GM12878 (cell line): ENCODE measurements at regions not wholly inside any gene's neighbourhood (a gene's known extent, or its start where the extent isn't known, plus 50 kb on each side); places are given as distances from the start of the nearest gene placed in this dataset.

Experiments
- ATAC-seq: fragments of 200-7000 bp; cut with Tn5 transposase; 3 replicates; pipeline ENCODE4 v1.9.1; 2020; ENCODE audit warnings: mild to moderate bottlenecking, moderate library complexity
- BruUV-seq: library from RNA; stranded (reverse); fragments of 400-500 nt; replicated peaks from 2 replicates; lab custom pipeline; 2021; lab: Mats Ljungman, UMichigan
- CTCF ChIA-PET: fragments of 300-600 bp; sonication (Branson Sonifier 250); formaldehyde crosslinking; extraction: SDS; loops from one replicate; lab custom pipeline; 2021; ENCODE audit warnings: inconsistent platforms; lab: Yijun Ruan, JAX
- POLR2A ChIA-PET: fragments of 350-600 bp; formaldehyde crosslinking; extraction: SDS; loops from one replicate; lab custom pipeline; 2021; ENCODE audit warnings: inconsistent platforms; lab: Charles Lee
- RAD21 ChIA-PET: fragments of 300-600 bp; sonication (Branson Sonifier 250); formaldehyde crosslinking; loops from one replicate; lab custom pipeline; 2023; ENCODE audit warnings: antibody characterized with exemption; ENCODE audit not compliant: unreplicated experiment; lab: Charles Lee
- SMC1A ChIA-PET: fragments of 300-600 bp; sonication (Branson Sonifier 250); formaldehyde crosslinking; loops from one replicate; lab custom pipeline; 2023; ENCODE audit not compliant: unreplicated experiment, uncharacterized antibody; lab: Charles Lee
- DNase-seq: peaks from one replicate; pipeline ENCODE4 v3.0.0-alpha.2; 2011; ENCODE audit warnings: low read depth, low spot score
- FAIRE-seq: peaks from 3 replicates; lab custom pipeline; 2011; peaks lifted over from hg19 to GRCh38; lab: Jason Lieb, UNC
- H2AFZ ChIP-seq: 2 replicates; pipeline ENCODE4 v1.6.0; 2011; ENCODE audit warnings: low read depth, low read length, control low read depth; ENCODE audit not compliant: control insufficient read depth
- H3K27ac ChIP-seq: 2 replicates; pipeline ENCODE4 v1.5.1; 2011; ENCODE audit warnings: control low read depth; ENCODE audit not compliant: control insufficient read depth, insufficient read depth
- H3K27me3 ChIP-seq, 2 experiments: replicated peaks in 1 of 2; 2 replicates each; pipeline versions ENCODE4 v1.6.0 to v1.6.1; 2011; ENCODE audit warnings: low read length in 1 of 2; ENCODE audit not compliant: control insufficient read depth in 2 of 2, insufficient read depth in 2 of 2
- H3K36me3 ChIP-seq, 2 experiments: 2 replicates each; pipeline ENCODE4 v1.5.1; 2011; ENCODE audit warnings: low read length in 1 of 2; ENCODE audit not compliant: control insufficient read depth in 2 of 2, insufficient read depth in 2 of 2
- H3K4me1 ChIP-seq: 2 replicates; pipeline ENCODE4 v1.6.1; 2011; ENCODE audit warnings: mild to moderate bottlenecking, low read length, moderate library complexity, mixed read lengths; ENCODE audit not compliant: control insufficient read depth, insufficient read depth
- H3K4me2 ChIP-seq: 2 replicates; pipeline ENCODE4 v1.6.0; 2011; ENCODE audit warnings: control low read depth; ENCODE audit not compliant: control insufficient read depth, insufficient read depth
- H3K4me3 ChIP-seq: fragments of 200-600 bp; sonication (generic); 2 replicates; pipeline ENCODE4 v1.5.1; 2016
- H3K79me2 ChIP-seq: 2 replicates; pipeline ENCODE4 v1.6.0; 2011; ENCODE audit warnings: low read length; ENCODE audit not compliant: control insufficient read depth, insufficient read depth
- H3K9ac ChIP-seq: 2 replicates; pipeline ENCODE4 v1.8.0; 2011; ENCODE audit warnings: low read length, control low read depth, mixed read lengths; ENCODE audit not compliant: control insufficient read depth, insufficient read depth
- H3K9me3 ChIP-seq: replicated peaks from 3 replicates; pipeline ENCODE4 v1.5.1; 2011; ENCODE audit warnings: mild to moderate bottlenecking, low read length; ENCODE audit not compliant: control insufficient read depth, insufficient read depth
- H4K20me1 ChIP-seq: 2 replicates; pipeline ENCODE4 v1.6.0; 2011; ENCODE audit not compliant: control insufficient read depth, insufficient read depth
- BCL3 ChIP-seq: IDR thresholded peaks from 2 replicates; pipeline ENCODE4 v1.6.1; 2011; ENCODE audit warnings: borderline replicate concordance, low read depth, mild to moderate bottlenecking, moderate library complexity, low read length; ENCODE audit not compliant: insufficient read depth, poor library complexity, severe bottlenecking
- CREM ChIP-seq: IDR thresholded peaks from 2 replicates; pipeline ENCODE4 v1.6.1; 2014; ENCODE audit warnings: antibody characterized with exemption, low read depth
- FOS ChIP-seq: IDR thresholded peaks from 3 replicates; pipeline ENCODE4 v1.6.1; 2011; ENCODE audit warnings: borderline replicate concordance; ENCODE audit not compliant: insufficient read length; ENCODE audit errors: extremely low read depth
- MXI1 ChIP-seq: fragments of 150-350 bp; IDR thresholded peaks from 2 replicates; pipeline ENCODE4 v1.6.1; 2011; ENCODE audit warnings: low read depth, mild to moderate bottlenecking, inconsistent platforms, low read length, improper control_type of control experiment
- PML ChIP-seq: IDR thresholded peaks from 2 replicates; pipeline ENCODE4 v1.6.1; 2012; ENCODE audit warnings: low read length, inconsistent platforms
- POU2F2 ChIP-seq: IDR thresholded peaks from 3 replicates; pipeline ENCODE4 v1.6.1; 2011; ENCODE audit warnings: low read depth, mild to moderate bottlenecking, low read length, borderline replicate concordance
- RCOR1 ChIP-seq: conservative IDR thresholded peaks from 2 replicates; pipeline ENCODE4 v1.6.1; 2012; ENCODE audit warnings: low read depth, low read length, improper control_type of control experiment
- TAF1 ChIP-seq: IDR thresholded peaks from 2 replicates; pipeline ENCODE4 v1.6.1; 2011; ENCODE audit warnings: mild to moderate bottlenecking, low read depth, low read length, borderline replicate concordance
- TCF7 ChIP-seq: IDR thresholded peaks from 2 replicates; pipeline ENCODE4 v1.6.1; 2014; ENCODE audit warnings: antibody characterized with exemption, borderline replicate concordance
- ZBTB11 ChIP-seq: fragments of 450-650 bp; formaldehyde crosslinking; IDR thresholded peaks from 2 replicates; pipeline ENCODE4 v1.5.0; 2022; ENCODE audit warnings: mild to moderate bottlenecking, missing genetic modification characterization
- whole genome bisulfite sequencing: methylation state at CpG from one replicate; pipeline ENCODE4 v1.1.6; 2016; ENCODE audit warnings: low lambda C conversion rate; ENCODE audit not compliant: insufficient replicate concordance, insufficient coverage; ENCODE audit errors: missing lambda C conversion rate; 5-methylcytosine and 5-hydroxymethylcytosine counted together
- in situ Hi-C: fragments of 300-500 bp; cut with MboI; formaldehyde crosslinking; loops from 9 replicates; pipeline ENCODE4 v1.14.3; 2018; ENCODE audit warnings: mixed read lengths
- intact Hi-C: fragments of 100-400 bp; cut with micrococcal nuclease; formaldehyde crosslinking; loops from one replicate; pipeline ENCODE4 v1.14.2; 2022; ENCODE audit not compliant: unreplicated experiment
- TF ChIP-seq, protein P1 (sequence below): IDR thresholded peaks from 2 replicates; pipeline ENCODE4 v1.6.1; 2011; ENCODE audit warnings: borderline replicate concordance, low read depth, mild to moderate bottlenecking, moderate library complexity, mixed read lengths, low read length; ENCODE audit not compliant: insufficient read depth; ENCODE audit errors: extremely low read length

DNA sequence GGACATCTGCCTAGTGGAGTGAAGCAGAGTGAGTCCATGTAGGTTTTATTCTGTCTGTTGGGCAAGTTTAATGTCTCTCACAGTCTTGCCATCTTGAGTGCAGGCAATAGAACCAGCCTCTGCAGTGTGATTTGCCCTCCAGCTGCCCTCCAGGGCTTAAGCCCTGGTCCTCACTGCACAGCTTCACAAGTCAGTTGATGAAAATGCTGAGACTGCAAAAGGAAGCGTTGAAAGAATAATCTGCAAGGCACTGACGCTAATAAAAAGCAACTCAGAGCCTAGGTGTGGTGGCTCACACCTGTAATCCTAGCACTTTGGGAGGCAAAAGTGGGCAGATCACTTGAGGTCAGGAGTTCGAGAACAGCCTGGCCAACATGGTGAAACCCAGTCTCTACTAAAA lies 54.1 kb upstream of the PHOX2B start:
- no peak overlapping the region for H3K4me3 ChIP-seq
- no peak for DNase-seq
- H3K36me3 ChIP-seq: no peaks in the 10 kb centered on the region
- peaks cover 0 to 5% of the 10 kb centered on the region in 2 experiments; a peak in 2 of 4 replicates for H3K27me3 ChIP-seq
- POLR2A ChIA-PET: no interaction called here
- H3K4me1 ChIP-seq: no peaks in the 10 kb centered on the region
- no peak overlapping the region for H2AFZ ChIP-seq
- no peak overlapping the region for H3K27ac ChIP-seq
- SMC1A ChIA-PET: no interaction called here
- RAD21 ChIA-PET: no interaction called here
- CTCF ChIA-PET: no interaction called here
- H3K4me2 ChIP-seq: no peak overlapping the region
- no TSS peak for BruUV-seq
- H3K9ac ChIP-seq: no peak overlapping the region
- FAIRE-seq: no peak
- no peaks in the 10 kb centered on the region for H3K9me3 ChIP-seq
- H3K79me2 ChIP-seq: no peaks in the 10 kb centered on the region
- intact Hi-C loops (no loop called here), in situ Hi-C loops (no loop called here)
- H4K20me1 ChIP-seq: no peaks in the 10 kb centered on the region
- ATAC-seq: no peak
- TF ChIP-seq, protein P1, sequence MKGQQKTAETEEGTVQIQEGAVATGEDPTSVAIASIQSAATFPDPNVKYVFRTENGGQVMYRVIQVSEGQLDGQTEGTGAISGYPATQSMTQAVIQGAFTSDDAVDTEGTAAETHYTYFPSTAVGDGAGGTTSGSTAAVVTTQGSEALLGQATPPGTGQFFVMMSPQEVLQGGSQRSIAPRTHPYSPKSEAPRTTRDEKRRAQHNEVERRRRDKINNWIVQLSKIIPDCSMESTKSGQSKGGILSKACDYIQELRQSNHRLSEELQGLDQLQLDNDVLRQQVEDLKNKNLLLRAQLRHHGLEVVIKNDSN: no peak
- TF ChIP-seq PML (no peak), CREM (no peak), TCF7 (no peak), ZBTB11 (CRISPR knock-in tag) (no peak), MXI1 (no peak), FOS (no peak), BCL3 (no peak), RCOR1 (no peak), POU2F2 (no peak), TAF1 (no peak)
- 1% methylated on average over 3 of the region's 3 CpGs for WGBS
